Stimulated activated effector memory CD8-positive, alpha-beta T cell treated with anti-CD3 and anti-CD28 coated beads, Interleukin-12 subunit alpha, Interleukin-12 subunit beta, amount 100 ng/mL, for 72 hours (primary cell): ENCODE measurements at regions not wholly inside any gene's neighbourhood (a gene's known extent, or its start where the extent isn't known, plus 50 kb on each side); places are given as distances from the start of the nearest gene placed in this dataset.
"Not testable (repeated sequence)": the region's sequence is repeated elsewhere in the genome, so short reads cannot be mapped to it uniquely, and the experiment has no call there.

ENCODE experiments used
- ATAC-seq: fragments of 150-1000 bp; cut with Tn5 transposase; 2 replicates; pipeline ENCODE4 v1.10.0; 2021
- DNase-seq, 2 donors: peaks; one replicate each; pipeline ENCODE4 v3.0.0; 2021 to 2022; ENCODE audit warnings: low spot score in 2 of 2
- H3K27ac Mint-ChIP-seq: one replicate; pipeline ENCODE4 v1.8.0; 2022; ENCODE audit warnings: mild to moderate bottlenecking, mixed read lengths
- H3K36me3 Mint-ChIP-seq: one replicate; pipeline ENCODE4 v1.8.0; 2022; ENCODE audit warnings: mild to moderate bottlenecking, mixed read lengths
- H3K4me1 Mint-ChIP-seq: one replicate; pipeline ENCODE4 v1.8.0; 2022; ENCODE audit warnings: mixed read lengths
- H3K4me3 Mint-ChIP-seq: one replicate; pipeline ENCODE4 v1.8.0; 2022; ENCODE audit warnings: mild to moderate bottlenecking, mixed read lengths
- H3K9me3 Mint-ChIP-seq: one replicate; pipeline ENCODE4 v1.8.0; 2022; ENCODE audit warnings: mixed read lengths

- no peak overlapping the region for H3K27ac Mint-ChIP-seq
- H3K4me1 Mint-ChIP-seq: no peaks in the 10 kb centered on the region
- ATAC-seq (no peak), DNase-seq (no peak)
- no peaks in the 10 kb centered on the region for H3K36me3 Mint-ChIP-seq
- H3K4me3 Mint-ChIP-seq: no peak overlapping the region
- no peaks in the 10 kb centered on the region for H3K9me3 Mint-ChIP-seq
Measured at GRCh38 chr10:23585666-23586065, 146.8 kb downstream of the OTUD1 start.

DNA sequence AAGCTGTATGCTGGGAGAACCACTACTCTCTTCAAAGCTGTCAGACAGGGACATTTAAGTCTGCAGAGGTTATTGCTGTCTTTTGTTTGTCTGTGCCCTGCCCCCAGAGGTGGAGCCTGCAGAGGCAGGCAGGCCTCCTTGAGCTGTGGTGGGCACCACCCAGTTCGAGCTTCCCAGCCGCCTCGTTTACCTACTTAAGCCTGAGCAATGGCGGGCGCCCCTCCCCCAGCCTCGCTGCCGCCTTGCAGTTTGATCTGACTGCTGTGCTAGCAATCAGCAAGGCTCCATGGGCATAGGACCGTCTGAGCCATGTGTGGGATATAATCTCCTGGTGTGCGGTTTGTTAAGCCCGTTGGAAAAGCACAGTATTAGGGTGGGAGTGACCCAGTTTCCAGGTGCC lies 156.4 kb downstream of the OTUD1 start:
- H3K36me3 Mint-ChIP-seq, H3K4me3 Mint-ChIP-seq, DNase-seq, H3K27ac Mint-ChIP-seq, H3K4me1 Mint-ChIP-seq, ATAC-seq: not testable (repeated sequence)
- H3K9me3 Mint-ChIP-seq: peaks cover 11% of the 10 kb centered on the region

DNA sequence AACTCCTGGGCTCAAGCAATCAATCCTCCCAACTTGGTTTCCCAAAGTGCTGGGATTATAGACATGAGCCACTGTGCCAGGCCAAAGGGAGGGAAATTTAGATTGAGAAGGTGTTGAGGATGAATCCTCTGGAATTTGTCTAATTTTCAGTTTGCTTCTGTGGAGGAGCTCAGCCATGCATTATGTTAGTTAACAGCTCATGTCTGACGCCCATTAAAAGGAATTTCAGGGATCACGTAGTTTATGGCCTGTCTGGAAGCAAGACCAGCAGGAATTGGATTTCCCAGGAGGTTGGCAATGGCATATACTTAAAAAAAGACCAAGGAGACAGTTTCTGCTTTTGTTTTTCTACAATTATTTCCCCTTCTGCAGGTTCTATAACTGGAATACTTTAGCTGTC lies 165.7 kb downstream of the OTUD1 start:
- ATAC-seq (no peak), DNase-seq (no peak)
- H3K36me3 Mint-ChIP-seq: no peaks in the 10 kb centered on the region
- no peaks in the 10 kb centered on the region for H3K4me1 Mint-ChIP-seq
- no peak overlapping the region for H3K27ac Mint-ChIP-seq
- H3K4me3 Mint-ChIP-seq: no peak overlapping the region
- H3K9me3 Mint-ChIP-seq: no peaks in the 10 kb centered on the region

GRCh38 chr10:23606456-23606855 lies 167.6 kb downstream of the OTUD1 start:
- Mint-ChIP-seq H3K36me3 (no peaks in the 10 kb centered on the region), H3K27ac (no peak overlapping the region), H3K4me1 (no peaks in the 10 kb centered on the region), H3K9me3 (no peaks in the 10 kb centered on the region), H3K4me3 (no peak overlapping the region)
- DNase-seq (no peak), ATAC-seq (no peak)

DNA sequence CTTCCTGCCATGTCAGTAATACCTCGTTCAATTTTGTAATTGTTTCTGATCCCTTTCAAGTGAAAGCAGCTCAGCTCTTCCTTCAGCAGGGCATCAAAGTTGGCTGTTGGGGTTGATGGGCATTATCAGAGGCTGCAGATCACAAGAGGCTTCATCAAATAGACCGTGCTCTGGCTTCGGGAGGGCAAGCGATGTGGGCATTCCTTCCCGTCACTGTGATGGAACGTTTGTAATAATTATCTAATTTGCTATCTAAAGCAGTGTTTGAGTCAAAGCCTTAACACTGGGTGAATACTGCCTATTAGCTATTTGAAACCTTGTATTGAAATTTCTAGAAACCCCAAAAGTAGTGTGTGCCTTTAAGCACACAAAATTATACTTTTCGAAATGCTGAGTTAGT lies 170.1 kb downstream of the OTUD1 start:
- H3K4me3 Mint-ChIP-seq: no peak overlapping the region
- H3K4me1 Mint-ChIP-seq: no peaks in the 10 kb centered on the region
- no peaks in the 10 kb centered on the region for H3K9me3 Mint-ChIP-seq
- ATAC-seq: no peak
- no peaks in the 10 kb centered on the region for H3K36me3 Mint-ChIP-seq
- no peak for DNase-seq
- no peak overlapping the region for H3K27ac Mint-ChIP-seq

GRCh38 chr10:23610626-23611307 lies 171.9 kb downstream of the OTUD1 start:
- Mint-ChIP-seq H3K4me1 (no peaks in the 10 kb centered on the region), H3K9me3 (no peaks in the 10 kb centered on the region), H3K4me3 (no peak overlapping the region), H3K27ac (no peak overlapping the region), H3K36me3 (no peaks in the 10 kb centered on the region)
- no peak for DNase-seq
- ATAC-seq: no peak

- no peak overlapping the region for H3K4me3 Mint-ChIP-seq
- H3K4me1 Mint-ChIP-seq: no peaks in the 10 kb centered on the region
- DNase-seq: no peak
- no peaks in the 10 kb centered on the region for H3K9me3 Mint-ChIP-seq
- no peak for ATAC-seq
- no peak overlapping the region for H3K27ac Mint-ChIP-seq
- no peaks in the 10 kb centered on the region for H3K36me3 Mint-ChIP-seq
Measured at GRCh38 chr10:23611308-23612029, 172.6 kb downstream of the OTUD1 start.

DNA sequence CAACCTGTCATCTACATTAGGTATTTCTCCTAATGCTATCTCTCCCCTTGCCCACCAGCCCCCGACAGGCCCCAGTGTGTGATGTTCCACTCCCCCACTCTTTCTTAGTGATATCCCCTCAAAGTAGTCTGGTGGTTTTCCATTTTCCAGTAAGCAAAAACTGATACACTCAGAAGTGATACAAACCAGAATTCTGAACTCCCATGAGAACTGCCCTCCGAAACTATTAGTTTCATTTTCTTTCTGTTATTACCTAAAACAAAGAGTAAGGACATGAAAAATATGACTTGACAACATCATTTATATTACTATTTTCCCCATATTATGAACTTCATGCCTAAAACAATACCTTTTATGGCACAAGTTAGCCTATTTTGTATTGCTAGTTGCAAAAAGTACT lies 175.0 kb downstream of the OTUD1 start:
- Mint-ChIP-seq H3K9me3 (no peaks in the 10 kb centered on the region), H3K4me3 (no peak overlapping the region), H3K36me3 (no peaks in the 10 kb centered on the region), H3K4me1 (no peaks in the 10 kb centered on the region), H3K27ac (no peak overlapping the region)
- no peak for DNase-seq
- no peak for ATAC-seq

DNA sequence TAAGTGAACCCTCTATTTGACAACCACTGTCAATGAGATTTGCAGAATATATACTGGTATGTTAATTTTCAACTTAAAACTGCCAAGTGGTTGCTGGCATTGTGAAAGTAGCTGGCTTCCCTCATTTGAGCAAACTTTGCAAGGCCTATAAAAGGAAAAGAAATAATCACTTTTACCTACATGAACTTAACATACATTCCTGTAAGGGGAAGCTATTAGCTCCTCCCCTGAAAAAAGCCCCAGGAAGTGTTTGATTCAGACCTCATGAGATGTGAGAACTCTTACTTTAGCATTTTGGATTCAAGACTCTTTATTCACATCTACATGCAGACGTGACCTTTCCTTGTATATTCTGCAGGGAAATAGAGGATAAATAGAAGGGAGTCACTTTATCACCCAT lies 175.6 kb downstream of the OTUD1 start:
- ATAC-seq: no peak
- no peak for DNase-seq
- Mint-ChIP-seq H3K4me3 (no peak overlapping the region), H3K36me3 (no peaks in the 10 kb centered on the region), H3K4me1 (no peaks in the 10 kb centered on the region), H3K27ac (no peak overlapping the region), H3K9me3 (no peaks in the 10 kb centered on the region)

DNA sequence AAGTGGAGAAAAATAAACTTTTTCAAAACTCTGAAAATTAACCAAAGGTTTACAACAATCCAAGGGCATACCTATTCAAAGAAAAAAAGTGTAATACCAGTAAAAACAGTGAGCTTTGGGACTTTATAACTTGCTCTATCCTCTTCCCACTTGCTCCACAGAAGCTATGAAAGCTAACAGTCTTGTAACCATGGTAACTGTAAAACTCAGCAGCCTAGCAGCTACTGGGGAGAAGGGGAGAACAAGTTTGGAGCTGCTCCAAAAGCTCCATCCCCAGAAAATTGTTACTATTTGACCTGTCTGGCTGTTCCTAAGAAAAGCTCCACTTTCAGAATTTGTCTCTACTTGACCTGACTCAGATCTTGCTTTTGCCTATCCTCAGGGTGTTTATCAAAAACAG lies 191.5 kb downstream of the OTUD1 start:
- no peaks in the 10 kb centered on the region for H3K36me3 Mint-ChIP-seq
- ATAC-seq (no peak), DNase-seq (no peak)
- H3K4me1 Mint-ChIP-seq: no peaks in the 10 kb centered on the region
- peaks cover 7% of the 10 kb centered on the region for H3K9me3 Mint-ChIP-seq
- no peak overlapping the region for H3K4me3 Mint-ChIP-seq
- H3K27ac Mint-ChIP-seq: no peak overlapping the region

DNA sequence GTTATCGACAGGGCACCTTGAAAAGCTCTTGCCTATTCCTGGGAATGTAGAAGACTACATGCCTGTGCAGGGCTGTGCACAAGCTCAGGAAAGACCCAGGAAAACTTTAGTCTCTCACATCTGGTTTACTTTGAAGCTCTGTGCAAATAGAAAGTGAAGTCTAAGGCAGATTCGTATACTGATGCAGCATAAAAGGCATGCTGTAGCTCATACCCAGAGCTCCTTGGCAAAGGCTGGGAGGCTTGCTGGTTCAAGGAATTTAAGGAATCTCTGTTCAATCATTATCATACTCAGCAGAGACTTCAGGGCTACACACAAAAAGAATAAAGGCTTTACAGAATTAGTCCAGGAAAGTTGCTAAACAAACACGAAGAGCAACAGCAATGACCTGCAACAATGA lies 192.0 kb downstream of the OTUD1 start:
- no peaks in the 10 kb centered on the region for H3K36me3 Mint-ChIP-seq
- ATAC-seq (no peak), DNase-seq (no peak)
- peaks cover 7% of the 10 kb centered on the region for H3K9me3 Mint-ChIP-seq
- H3K4me3 Mint-ChIP-seq: no peak overlapping the region
- H3K27ac Mint-ChIP-seq: no peak overlapping the region
- H3K4me1 Mint-ChIP-seq: no peaks in the 10 kb centered on the region

DNA sequence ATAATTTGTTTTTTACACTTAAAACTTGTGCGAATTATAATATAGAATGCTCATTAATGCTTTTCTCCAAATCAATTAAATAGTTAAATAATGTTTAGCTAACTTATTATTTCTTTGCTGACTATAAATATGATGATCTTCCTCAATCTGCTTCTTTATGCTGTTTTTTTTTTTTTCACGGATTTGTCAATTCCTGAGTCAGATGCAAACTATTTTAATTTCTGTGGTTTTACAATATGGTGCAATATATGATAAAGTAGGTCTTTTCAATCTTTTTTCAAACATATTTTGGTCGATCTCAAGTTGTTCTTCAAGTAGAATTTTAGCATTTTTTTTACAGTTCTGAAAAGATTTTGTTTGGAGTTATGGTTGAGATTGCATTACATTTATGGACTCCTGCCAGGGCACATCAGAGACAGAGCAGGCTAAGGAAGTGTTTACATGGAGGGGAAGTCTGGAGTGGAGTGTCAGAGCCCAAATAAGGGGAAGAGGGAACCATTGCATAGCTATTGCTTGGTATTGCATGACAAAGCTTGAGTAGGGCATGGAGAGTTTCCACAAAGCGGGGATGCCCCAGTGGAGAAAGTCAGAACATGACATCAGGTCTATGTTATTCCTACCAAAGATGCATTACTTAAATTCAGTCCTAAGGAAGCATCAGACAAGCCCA lies 204.4 kb downstream of the OTUD1 start:
- ATAC-seq (no peak), DNase-seq (no peak)
- Mint-ChIP-seq H3K4me1 (no peaks in the 10 kb centered on the region), H3K27ac (no peak overlapping the region), H3K9me3 (peaks cover 2% of the 10 kb centered on the region), H3K4me3 (no peak overlapping the region), H3K36me3 (no peaks in the 10 kb centered on the region)

DNA sequence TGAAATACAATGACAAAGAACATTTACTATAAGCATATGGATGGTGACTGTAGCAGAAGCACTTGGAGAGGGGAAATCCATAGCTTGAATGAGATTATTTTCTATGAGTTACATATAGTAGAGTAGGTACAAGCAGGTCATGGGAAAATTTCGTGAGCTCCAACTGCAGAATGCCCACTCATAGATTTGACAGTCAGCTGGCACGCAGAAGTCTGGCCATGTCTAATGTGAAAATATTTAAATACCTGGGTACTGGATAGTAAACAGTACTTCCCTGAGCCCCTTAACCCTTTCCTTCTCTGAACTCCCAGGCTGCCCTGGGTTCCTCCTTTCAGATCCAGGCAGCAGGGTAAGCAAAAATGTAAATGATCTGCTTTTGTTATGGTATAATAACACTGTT lies 209.7 kb downstream of the OTUD1 start:
- no peaks in the 10 kb centered on the region for H3K36me3 Mint-ChIP-seq
- no peak for DNase-seq
- H3K27ac Mint-ChIP-seq: no peak overlapping the region
- H3K4me3 Mint-ChIP-seq: no peak overlapping the region
- ATAC-seq: no peak
- no peaks in the 10 kb centered on the region for H3K9me3 Mint-ChIP-seq
- H3K4me1 Mint-ChIP-seq: no peaks in the 10 kb centered on the region

- DNase-seq (no peak), ATAC-seq (no peak)
- Mint-ChIP-seq H3K4me3 (no peak overlapping the region), H3K4me1 (no peaks in the 10 kb centered on the region), H3K9me3 (no peaks in the 10 kb centered on the region), H3K36me3 (no peaks in the 10 kb centered on the region), H3K27ac (no peak overlapping the region)
Measured at GRCh38 chr10:23656735-23657134, 217.9 kb downstream of the OTUD1 start.

DNA sequence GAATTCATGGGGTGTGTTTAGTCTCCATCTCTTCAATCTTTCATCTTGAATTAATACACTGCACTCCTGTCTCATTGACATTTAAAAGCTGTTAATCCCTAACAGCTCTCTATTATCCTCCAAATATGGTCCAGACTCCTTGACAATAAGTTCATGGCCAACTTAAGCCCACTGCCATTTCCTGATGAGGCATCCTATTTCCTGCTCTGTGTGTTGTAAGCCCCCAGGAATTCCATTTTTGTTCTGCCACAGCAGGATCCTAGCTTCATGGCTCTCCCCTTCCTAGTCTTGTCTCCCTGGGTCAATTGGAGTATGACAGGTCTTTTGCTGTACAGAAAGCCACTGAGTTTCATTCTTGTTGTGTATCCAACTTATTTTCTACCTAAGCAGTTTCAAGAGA lies 218.8 kb downstream of the OTUD1 start:
- no peaks in the 10 kb centered on the region for H3K9me3 Mint-ChIP-seq

DNA sequence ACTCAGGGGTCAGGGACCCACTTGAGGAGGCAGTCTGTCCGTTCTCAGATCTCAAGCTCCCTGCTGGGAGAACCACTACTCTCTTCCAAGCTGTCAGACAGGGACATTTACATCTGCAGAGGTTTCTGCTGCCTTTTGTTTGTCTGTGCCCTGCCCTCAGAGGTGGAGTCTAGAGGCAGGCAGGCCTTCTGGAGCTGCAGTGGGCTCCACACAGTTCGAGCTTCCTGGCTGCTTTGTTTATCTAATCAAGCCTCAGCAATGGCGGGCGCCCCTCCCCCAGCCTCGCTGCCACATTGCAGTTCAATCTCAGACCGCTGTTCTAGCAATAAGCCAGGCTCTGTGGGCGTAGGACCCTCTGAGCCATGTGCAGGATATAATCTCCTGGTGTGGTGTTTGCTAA lies 233.0 kb downstream of the OTUD1 start:
- H3K27ac Mint-ChIP-seq, H3K4me3 Mint-ChIP-seq, ATAC-seq, H3K36me3 Mint-ChIP-seq, DNase-seq, H3K9me3 Mint-ChIP-seq, H3K4me1 Mint-ChIP-seq: not testable (repeated sequence)

More for the DNA sequence above, 218.8 kb downstream of the OTUD1 start:
- H3K36me3 Mint-ChIP-seq: no peaks in the 10 kb centered on the region
- H3K4me3 Mint-ChIP-seq: no peak overlapping the region
- H3K27ac Mint-ChIP-seq: no peak overlapping the region
- H3K4me1 Mint-ChIP-seq: no peaks in the 10 kb centered on the region
- no peak for DNase-seq
- ATAC-seq: no peak
